A549 (cell line): ENCODE measurements at regions not wholly inside any gene's neighbourhood (a gene's known extent, or its start where the extent isn't known, plus 50 kb on each side); places are given as distances from the start of the nearest gene placed in this dataset.

Experiments used
- CTCF ChIP-seq: fragments of >200 bp; sonication (Bioruptor Twin); formaldehyde crosslinking; IDR thresholded peaks from 3 replicates; pipeline ENCODE4 v1.5.1; 2016
- EP300 ChIP-seq, 2 experiments: fragments of >200 bp; sonication (Bioruptor Twin); formaldehyde crosslinking; IDR thresholded peaks; 2 replicates in 1 of 2; 3 replicates in 1 of 2; pipeline ENCODE4 v1.6.1; 2016 to 2017
- GATA3 ChIP-seq: IDR thresholded peaks from 2 replicates; pipeline ENCODE4 v1.6.1; 2012; ENCODE audit warnings: borderline replicate concordance
- MAZ ChIP-seq: fragments of 150-350 bp; IDR thresholded peaks from 2 replicates; pipeline ENCODE4 v1.6.1; 2014; ENCODE audit warnings: antibody characterized with exemption, low read depth, low read length, borderline replicate concordance
- POLR2A ChIP-seq: IDR thresholded peaks from 2 replicates; pipeline ENCODE4 v1.6.1; 2012; ENCODE audit warnings: mild to moderate bottlenecking, low read length
- POLR2AphosphoS2 ChIP-seq: conservative IDR thresholded peaks from 2 replicates; pipeline ENCODE4 v1.6.1; 2012; ENCODE audit warnings: low read length, improper control_type of control experiment, inconsistent platforms
- REST ChIP-seq: fragments of 200-600 bp; sonication (generic); IDR thresholded peaks from 2 replicates; pipeline ENCODE4 v1.6.1; 2016; ENCODE audit warnings: antibody characterized with exemption, mild to moderate bottlenecking, moderate library complexity
- SMC3 ChIP-seq: fragments of >200 bp; sonication (Bioruptor Twin); formaldehyde crosslinking; IDR thresholded peaks from 3 replicates; pipeline ENCODE4 v1.6.1; 2018; ENCODE audit warnings: inconsistent platforms
- ZNF302 ChIP-seq: fragments of 250-450 bp; sonication (Bioruptor Pico); IDR thresholded peaks from 2 replicates; pipeline ENCODE4 v1.9.0; 2021; ENCODE audit warnings: inconsistent platforms, mild to moderate bottlenecking, moderate library complexity
- TF ChIP-seq, protein P1 (sequence below): IDR thresholded peaks from 2 replicates; pipeline ENCODE4 v1.6.1; 2012

GRCh38 chr21:41677671-41678015, 89.2 kb downstream of the RIPK4 start:
- no peak for TF ChIP-seq REST
- no peak for TF ChIP-seq CTCF
- TF ChIP-seq SMC3: no peak
- no peak for TF ChIP-seq MAZ
- TF ChIP-seq POLR2AphosphoS2: no peak
- peak in 1 of 2 experiments; percentile 31; a peak in 1 of 5 replicates for TF ChIP-seq EP300 (IDR thresholded peaks at IDR 0.05)
- TF ChIP-seq POLR2A: no peak
- no peak for TF ChIP-seq ZNF302 (CRISPR knock-in tag)
- TF ChIP-seq, protein P1, sequence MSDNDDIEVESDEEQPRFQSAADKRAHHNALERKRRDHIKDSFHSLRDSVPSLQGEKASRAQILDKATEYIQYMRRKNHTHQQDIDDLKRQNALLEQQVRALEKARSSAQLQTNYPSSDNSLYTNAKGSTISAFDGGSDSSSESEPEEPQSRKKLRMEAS: no peak; the same call in 1 of the 2 replicates
- no peak for TF ChIP-seq GATA3
